ENCODE measurements at regions not wholly inside any gene's neighbourhood (a gene's known extent, or its start where the extent isn't known, plus 50 kb on each side); places are given as distances from the start of the nearest gene placed in this dataset.
"Not testable (repeated sequence)": the region's sequence is repeated elsewhere in the genome, so short reads cannot be mapped to it uniquely, and the experiment has no call there.

GRCh38 chr11:127803755-127804154, 783.6 kb downstream of the ETS1 start:
- DNase-seq: no peak

- no peak for DNase-seq
Observed at GRCh38 chr11:127800989-127801688, 786.2 kb downstream of the ETS1 start.

GRCh38 chr11:127795326-127795725, 792.0 kb downstream of the ETS1 start:
- no peak for DNase-seq

GRCh38 chr11:127791844-127792243, 791.3 kb upstream of the KIRREL3 start:
- DNase-seq: no peak

GRCh38 chr11:127790592-127790991, 790.0 kb upstream of the KIRREL3 start:
- no peak for DNase-seq

- peak in 1 of 2 experiments; percentile 26 for DNase-seq
Observed at GRCh38 chr11:127789927-127790326, 789.4 kb upstream of the KIRREL3 start.

GRCh38 chr11:127772938-127773337, 772.4 kb upstream of the KIRREL3 start:
- DNase-seq: not testable (repeated sequence)

- DNase-seq: not testable (repeated sequence)
Observed at GRCh38 chr11:127768931-127769330, 768.4 kb upstream of the KIRREL3 start.

- DNase-seq: no peak
Observed at GRCh38 chr11:127766734-127767133, 766.2 kb upstream of the KIRREL3 start.

- no peak for DNase-seq
Observed at GRCh38 chr11:127738771-127739286, 738.3 kb upstream of the KIRREL3 start.

GRCh38 chr11:127737499-127737898, 736.9 kb upstream of the KIRREL3 start:
- no peak for DNase-seq

GRCh38 chr11:127733552-127733951, 733.0 kb upstream of the KIRREL3 start:
- no peak for DNase-seq

- no peak for DNase-seq
Observed at GRCh38 chr11:127726367-127726766, 725.8 kb upstream of the KIRREL3 start.

- DNase-seq: no peak
Observed at GRCh38 chr11:127723714-127724113, 723.1 kb upstream of the KIRREL3 start.

GRCh38 chr11:127713226-127713625, 712.7 kb upstream of the KIRREL3 start:
- no peak for DNase-seq

GRCh38 chr11:127711748-127712147, 711.2 kb upstream of the KIRREL3 start:
- no peak for DNase-seq

- no peak for DNase-seq
Observed at GRCh38 chr11:127710831-127711230, 710.3 kb upstream of the KIRREL3 start.

- no peak for DNase-seq
Observed at GRCh38 chr11:127709960-127710359, 709.4 kb upstream of the KIRREL3 start.

GRCh38 chr11:127693686-127694085, 693.1 kb upstream of the KIRREL3 start:
- DNase-seq: no peak

- no peak for DNase-seq
Observed at GRCh38 chr11:127683321-127683720, 682.8 kb upstream of the KIRREL3 start.

- no peak for DNase-seq
Observed at GRCh38 chr11:127679816-127680545, 679.4 kb upstream of the KIRREL3 start.

GRCh38 chr11:127678631-127679030, 678.1 kb upstream of the KIRREL3 start:
- no peak for DNase-seq

GRCh38 chr11:127677660-127678425, 677.3 kb upstream of the KIRREL3 start:
- no peak for DNase-seq

Measured in SHP77 (cell line).